ENCODE measurements at regions not wholly inside any gene's neighbourhood (a gene's known extent, or its start where the extent isn't known, plus 50 kb on each side); places are given as distances from the start of the nearest gene placed in this dataset.

DNA sequence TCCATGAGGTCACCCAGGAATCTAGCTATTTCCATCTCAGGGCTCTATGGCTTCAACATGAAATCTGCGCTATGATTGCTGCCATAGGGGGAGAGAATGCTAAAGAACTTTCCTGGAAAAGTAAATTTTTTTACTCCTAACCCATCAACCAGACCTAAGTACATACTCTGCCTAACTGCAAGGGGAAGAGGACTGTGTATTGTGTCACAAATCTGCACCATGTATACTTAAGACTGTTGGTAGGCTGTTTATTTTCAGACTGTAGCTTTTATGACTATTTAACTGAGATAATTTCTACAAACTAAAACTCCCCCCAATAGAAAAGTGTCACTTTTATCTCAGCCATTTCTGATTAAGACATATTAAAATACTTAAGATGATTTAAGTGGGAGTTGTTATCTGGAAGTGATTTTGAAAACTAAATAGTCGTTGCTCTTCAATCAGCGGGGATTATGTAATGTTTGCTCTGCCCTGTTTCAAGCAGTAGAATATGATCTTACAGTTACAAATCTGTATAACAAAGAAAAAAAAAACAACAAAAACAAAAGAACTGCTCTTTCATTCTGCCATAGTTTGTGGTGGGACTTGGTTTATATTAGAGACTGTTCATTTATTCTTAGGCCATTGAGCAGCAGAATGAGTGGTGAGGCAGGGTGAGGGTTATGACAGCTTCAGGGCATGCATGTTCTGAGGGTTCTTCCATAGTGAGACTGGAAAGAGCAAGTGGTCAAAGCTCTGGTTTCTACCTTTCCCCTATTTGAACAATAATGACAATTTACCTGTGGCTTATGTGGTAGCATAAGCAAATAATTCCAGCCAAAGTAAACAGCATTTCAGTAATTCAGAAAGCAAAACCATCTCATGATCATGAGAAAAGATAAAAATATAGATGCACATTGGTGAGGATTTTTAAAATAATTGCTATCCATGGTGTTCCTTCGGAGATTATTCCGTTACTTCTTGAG lies 126.3 kb upstream of the CEP162 start:
- Mint-ChIP-seq H3K36me3 (ENCODE audit: low read depth) (no peaks in the 10 kb centered on the region), H3K9me3 (no peaks in the 10 kb centered on the region), H3K4me1 (no peaks in the 10 kb centered on the region), H3K27ac (no peak overlapping the region), H3K4me3 (no peak overlapping the region), H3K27me3 (no peaks in the 10 kb centered on the region)
- ChIA-PET POLR2A (no interaction called here), CTCF (no interaction called here)
- no peak for DNase-seq

DNA sequence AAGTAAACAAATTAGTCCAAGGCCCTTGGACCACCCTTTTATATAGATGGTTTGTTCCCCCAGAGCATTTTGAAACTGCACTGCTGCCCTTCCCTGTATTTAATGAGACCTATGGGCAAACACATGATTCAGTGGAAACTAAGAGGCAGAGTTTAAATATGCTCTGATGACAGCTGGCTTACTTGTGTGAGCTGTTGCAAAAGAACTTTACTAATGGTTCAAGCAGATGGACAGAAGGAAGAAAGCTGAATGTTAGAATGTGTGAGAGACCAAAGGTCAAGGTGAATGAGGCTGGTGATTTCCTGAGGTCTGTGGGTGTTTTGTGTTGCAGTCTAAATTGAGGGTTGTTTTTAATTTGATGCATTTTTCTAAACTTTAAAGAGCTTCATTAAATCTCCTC lies 123.0 kb upstream of the CEP162 start:
- no peak for DNase-seq
- Mint-ChIP-seq H3K4me1 (no peaks in the 10 kb centered on the region), H3K4me3 (no peak overlapping the region), H3K27me3 (no peaks in the 10 kb centered on the region), H3K27ac (no peak overlapping the region), H3K9me3 (no peaks in the 10 kb centered on the region), H3K36me3 (ENCODE audit: low read depth) (no peaks in the 10 kb centered on the region)
- ChIA-PET POLR2A (no interaction called here), CTCF (no interaction called here)

DNA sequence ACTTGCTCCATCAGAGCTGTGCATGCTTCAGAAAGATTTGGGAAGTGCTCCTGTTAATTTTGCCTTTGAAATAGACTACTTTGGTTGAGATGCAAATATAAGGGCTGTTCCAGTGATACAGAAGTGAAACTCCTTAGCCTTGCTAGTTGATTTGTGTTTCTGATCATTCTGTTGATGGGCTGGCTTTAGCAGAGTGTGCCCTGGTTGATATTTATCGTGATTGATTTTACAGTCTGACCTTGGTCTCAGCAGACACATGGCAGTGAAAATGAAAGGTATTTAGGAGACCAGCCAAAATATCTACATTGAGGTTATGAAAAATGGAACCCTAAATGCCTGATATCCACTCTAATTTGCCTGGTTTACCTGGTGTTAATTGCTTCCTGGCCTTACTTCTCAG lies 122.1 kb upstream of the CEP162 start:
- POLR2A ChIA-PET: no interaction called here
- DNase-seq: no peak
- CTCF ChIA-PET: no interaction called here

DNA sequence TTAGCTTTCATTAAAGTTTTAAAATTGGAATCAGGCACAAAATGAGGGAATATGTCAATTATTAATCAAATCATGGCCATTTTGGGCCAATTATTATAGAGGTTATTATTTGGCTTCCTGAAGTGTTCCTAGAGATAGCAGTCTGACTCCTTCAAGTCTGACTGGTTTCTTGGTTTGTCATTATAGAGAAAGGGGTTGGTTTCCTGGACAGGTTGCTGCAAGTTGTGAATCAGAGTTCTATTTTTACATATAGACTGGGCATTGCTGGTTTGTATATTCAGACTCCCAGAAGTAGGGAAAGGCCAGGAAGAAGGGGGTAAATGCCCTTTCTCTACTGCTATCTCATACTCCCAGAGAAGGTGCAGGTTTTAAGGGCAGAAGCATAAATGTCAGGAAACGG lies 121.4 kb upstream of the CEP162 start:
- H3K27me3 Mint-ChIP-seq: no peaks in the 10 kb centered on the region
- no peaks in the 10 kb centered on the region for H3K36me3 Mint-ChIP-seq (ENCODE audit: low read depth)
- no peak for DNase-seq
- CTCF ChIA-PET: no interaction called here
- H3K27ac Mint-ChIP-seq: no peak overlapping the region
- H3K4me3 Mint-ChIP-seq: no peak overlapping the region
- H3K9me3 Mint-ChIP-seq: no peaks in the 10 kb centered on the region
- POLR2A ChIA-PET: no interaction called here
- no peaks in the 10 kb centered on the region for H3K4me1 Mint-ChIP-seq

More for the DNA sequence above, 122.1 kb upstream of the CEP162 start:
- H3K27ac Mint-ChIP-seq: no peak overlapping the region
- H3K9me3 Mint-ChIP-seq: no peaks in the 10 kb centered on the region
- no peak overlapping the region for H3K4me3 Mint-ChIP-seq
- H3K4me1 Mint-ChIP-seq: no peaks in the 10 kb centered on the region
- no peaks in the 10 kb centered on the region for H3K36me3 Mint-ChIP-seq (ENCODE audit: low read depth)
- H3K27me3 Mint-ChIP-seq: no peaks in the 10 kb centered on the region

DNA sequence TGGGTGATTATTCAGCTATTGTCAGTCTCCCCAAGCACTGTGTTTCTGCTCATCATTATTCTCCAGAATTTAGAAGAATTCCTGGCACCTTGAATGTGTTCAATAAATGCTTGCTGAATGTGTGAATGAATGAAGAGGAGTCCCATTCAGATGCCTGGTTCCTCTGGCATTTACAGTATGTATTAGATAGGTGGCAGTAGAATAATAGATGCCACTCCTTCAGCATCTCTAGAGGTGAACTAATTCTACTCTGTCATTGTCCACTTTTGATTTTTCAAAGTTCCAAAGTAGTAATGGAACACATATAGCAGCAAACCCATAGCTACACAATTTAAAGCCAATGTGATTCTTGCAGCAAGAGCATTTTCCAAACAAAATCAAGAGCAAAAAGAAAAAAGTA lies 118.9 kb upstream of the CEP162 start:
- Mint-ChIP-seq H3K4me1 (no peaks in the 10 kb centered on the region), H3K4me3 (no peak overlapping the region), H3K9me3 (no peaks in the 10 kb centered on the region), H3K27ac (no peak overlapping the region), H3K36me3 (ENCODE audit: low read depth) (no peaks in the 10 kb centered on the region), H3K27me3 (no peaks in the 10 kb centered on the region)
- DNase-seq: no peak
- POLR2A ChIA-PET: no interaction called here
- CTCF ChIA-PET: no interaction called here

DNA sequence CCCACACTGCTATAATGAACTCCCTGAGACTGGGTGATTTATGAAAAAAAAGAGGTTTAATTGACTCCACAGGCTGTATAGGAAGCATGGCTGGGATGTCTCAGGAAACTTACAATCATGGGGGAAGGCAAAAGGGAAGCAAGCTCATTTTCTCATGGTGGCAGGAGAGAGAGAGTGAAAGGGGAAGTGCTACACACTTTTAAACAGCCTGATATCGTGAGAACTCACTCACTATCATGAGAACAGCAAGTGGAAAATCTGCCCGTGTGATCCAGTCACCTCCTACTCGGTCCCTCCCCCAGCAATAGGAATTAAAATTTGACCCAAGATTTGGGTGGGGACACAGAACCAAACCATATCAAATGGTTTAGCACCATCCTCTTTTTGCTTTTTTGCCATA lies 116.6 kb upstream of the CEP162 start:
- no peak overlapping the region for H3K4me3 Mint-ChIP-seq
- no peaks in the 10 kb centered on the region for H3K36me3 Mint-ChIP-seq (ENCODE audit: low read depth)
- ChIA-PET CTCF (no interaction called here), POLR2A (no interaction called here)
- no peak overlapping the region for H3K27ac Mint-ChIP-seq
- peaks cover 2% of the 10 kb centered on the region for H3K9me3 Mint-ChIP-seq
- H3K27me3 Mint-ChIP-seq: no peaks in the 10 kb centered on the region
- no peak for DNase-seq
- H3K4me1 Mint-ChIP-seq: no peaks in the 10 kb centered on the region

DNA sequence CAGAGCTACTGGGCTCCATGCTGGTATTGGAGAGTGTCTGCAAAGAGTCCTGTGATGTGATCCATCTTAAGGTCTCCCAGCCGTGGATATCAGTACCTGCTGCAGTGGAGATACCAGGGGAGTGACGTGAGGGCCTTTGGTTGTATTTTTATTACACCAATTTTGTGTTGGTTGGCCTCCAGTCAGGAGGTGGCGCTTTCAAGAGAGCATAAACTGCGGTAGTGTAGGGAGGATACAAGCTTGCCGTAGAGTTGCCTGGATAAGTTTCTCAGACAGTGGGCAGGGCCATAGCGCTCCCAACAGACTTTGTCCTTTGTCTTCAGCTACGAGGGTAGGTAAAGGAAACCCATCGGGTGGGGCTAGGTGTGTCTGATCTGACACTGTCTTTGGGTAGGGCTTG lies 113.0 kb upstream of the CEP162 start:
- no peaks in the 10 kb centered on the region for H3K36me3 Mint-ChIP-seq (ENCODE audit: low read depth)
- H3K9me3 Mint-ChIP-seq: peaks cover 2% of the 10 kb centered on the region
- no peaks in the 10 kb centered on the region for H3K4me1 Mint-ChIP-seq
- H3K27me3 Mint-ChIP-seq: no peaks in the 10 kb centered on the region
- DNase-seq: no peak
- CTCF ChIA-PET: no interaction called here
- no peak overlapping the region for H3K27ac Mint-ChIP-seq
- H3K4me3 Mint-ChIP-seq: no peak overlapping the region
- POLR2A ChIA-PET: no interaction called here

DNA sequence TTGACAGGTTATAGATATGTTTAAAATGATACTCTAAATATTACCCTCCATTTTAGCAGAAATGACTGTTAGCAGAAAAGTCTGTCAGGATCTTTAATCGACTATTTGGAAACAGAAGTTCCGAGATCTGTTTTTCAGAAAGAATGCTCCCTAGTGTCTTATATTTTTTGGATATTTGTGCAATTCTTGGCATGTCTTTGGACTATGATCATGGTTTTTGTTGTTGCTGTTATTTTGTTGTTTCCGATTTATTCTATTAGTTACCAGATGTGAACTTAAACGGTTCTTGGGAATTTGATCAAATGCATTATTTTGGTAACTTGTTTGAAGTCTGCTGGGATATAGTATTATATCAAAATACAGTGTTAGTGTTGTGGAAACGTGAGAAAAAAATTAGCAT lies 106.4 kb upstream of the CEP162 start:
- no peak overlapping the region for H3K4me3 Mint-ChIP-seq
- H3K27ac Mint-ChIP-seq: no peak overlapping the region
- H3K27me3 Mint-ChIP-seq: no peaks in the 10 kb centered on the region
- H3K36me3 Mint-ChIP-seq (ENCODE audit: low read depth): no peaks in the 10 kb centered on the region
- no peak for DNase-seq
- ChIA-PET POLR2A (no interaction called here), CTCF (no interaction called here)
- no peaks in the 10 kb centered on the region for H3K9me3 Mint-ChIP-seq
- no peaks in the 10 kb centered on the region for H3K4me1 Mint-ChIP-seq

DNA sequence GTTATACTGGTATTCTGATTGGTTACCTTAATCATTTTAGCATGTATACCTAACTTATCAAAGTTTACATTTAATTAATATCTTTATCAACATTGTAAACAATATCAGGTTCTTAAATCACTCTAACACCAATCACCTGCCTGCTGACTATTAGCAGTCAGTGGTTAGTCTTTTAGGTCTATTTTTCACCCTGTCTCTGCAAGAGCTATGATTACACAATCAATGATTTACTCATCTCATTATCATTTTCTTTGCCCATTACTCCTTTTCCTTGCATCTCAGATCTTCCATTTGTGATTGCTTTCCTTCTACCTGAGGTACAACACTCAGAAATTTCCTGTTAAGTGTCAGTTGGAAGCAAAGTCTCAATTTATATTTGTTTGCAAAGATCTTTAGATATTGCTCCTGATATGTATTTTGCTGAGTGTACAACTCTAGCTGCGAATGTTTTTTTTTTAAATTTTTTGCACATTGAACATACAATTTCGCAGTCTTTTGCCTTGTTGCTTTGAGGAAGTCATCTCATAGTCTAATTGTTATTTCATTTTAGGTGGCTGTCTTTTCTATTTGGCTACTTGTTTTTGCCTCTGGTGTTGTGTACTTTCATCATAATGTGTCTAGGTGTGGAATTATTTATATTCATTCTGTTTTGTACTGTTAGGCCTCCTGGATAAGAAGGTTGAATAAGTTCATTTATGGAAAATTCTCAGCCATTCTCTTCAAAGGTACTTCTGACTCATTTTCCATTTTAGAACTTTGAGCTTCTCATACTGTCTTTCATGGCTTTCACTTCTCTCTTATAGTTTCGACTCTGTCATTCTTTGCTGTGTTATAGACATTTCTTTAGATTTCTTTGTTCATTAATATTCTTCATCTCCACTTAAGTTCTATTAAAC lies 104.9 kb upstream of the CEP162 start:
- Mint-ChIP-seq H3K4me3 (no peak overlapping the region), H3K27me3 (no peaks in the 10 kb centered on the region), H3K36me3 (ENCODE audit: low read depth) (no peaks in the 10 kb centered on the region), H3K27ac (no peak overlapping the region), H3K9me3 (no peaks in the 10 kb centered on the region), H3K4me1 (no peaks in the 10 kb centered on the region)
- CTCF ChIA-PET: no interaction called here
- POLR2A ChIA-PET: no interaction called here
- no peak for DNase-seq

DNA sequence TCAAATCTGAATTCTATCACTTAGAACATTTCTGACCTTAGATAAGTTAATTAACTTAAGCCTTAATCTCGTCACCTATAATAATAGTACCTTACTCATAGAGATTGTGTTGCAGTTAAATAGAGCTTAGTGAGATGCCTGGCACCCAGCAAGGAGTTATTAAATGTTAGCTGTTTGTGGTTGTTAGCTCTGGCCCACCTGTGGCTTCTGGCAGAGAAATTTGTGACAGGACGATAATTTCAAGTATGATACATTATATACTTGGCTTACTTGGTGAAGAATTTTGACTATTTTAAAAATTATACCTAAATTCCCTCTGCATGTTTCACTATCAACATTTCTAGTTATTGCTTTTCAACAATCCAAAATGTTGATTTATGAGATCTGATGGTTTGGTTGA lies 102.9 kb upstream of the CEP162 start:
- H3K9me3 Mint-ChIP-seq: no peaks in the 10 kb centered on the region

DNA sequence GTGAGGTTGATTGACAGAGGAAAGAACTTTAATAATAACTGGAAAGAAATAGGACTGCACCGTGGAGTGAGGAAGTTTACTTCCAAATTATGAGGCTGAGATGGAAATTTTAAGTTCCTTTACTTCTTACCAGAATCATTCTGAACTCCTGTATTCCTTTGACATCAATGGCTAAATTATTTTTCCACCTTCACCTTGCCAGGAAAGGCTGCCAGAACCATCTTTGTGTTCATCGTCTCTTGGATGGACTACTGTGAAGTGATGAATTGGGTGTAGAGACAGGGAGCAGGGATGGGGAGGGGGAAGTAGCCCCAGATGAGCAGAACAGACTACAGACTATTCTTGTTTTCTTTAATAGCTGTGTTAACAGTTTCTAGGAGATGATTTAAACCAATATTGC lies 102.1 kb upstream of the CEP162 start:
- Mint-ChIP-seq H3K27ac (no peak overlapping the region), H3K9me3 (no peaks in the 10 kb centered on the region), H3K4me3 (no peak overlapping the region), H3K36me3 (ENCODE audit: low read depth) (no peaks in the 10 kb centered on the region), H3K27me3 (no peaks in the 10 kb centered on the region), H3K4me1 (no peaks in the 10 kb centered on the region)
- CTCF ChIA-PET: no interaction called here
- POLR2A ChIA-PET: no interaction called here
- DNase-seq: no peak

More for the DNA sequence above, 102.9 kb upstream of the CEP162 start:
- Mint-ChIP-seq H3K36me3 (ENCODE audit: low read depth) (no peaks in the 10 kb centered on the region), H3K4me1 (no peaks in the 10 kb centered on the region), H3K27ac (no peak overlapping the region), H3K27me3 (no peaks in the 10 kb centered on the region), H3K4me3 (no peak overlapping the region)
- ChIA-PET POLR2A (no interaction called here), CTCF (no interaction called here)
- no peak for DNase-seq

DNA sequence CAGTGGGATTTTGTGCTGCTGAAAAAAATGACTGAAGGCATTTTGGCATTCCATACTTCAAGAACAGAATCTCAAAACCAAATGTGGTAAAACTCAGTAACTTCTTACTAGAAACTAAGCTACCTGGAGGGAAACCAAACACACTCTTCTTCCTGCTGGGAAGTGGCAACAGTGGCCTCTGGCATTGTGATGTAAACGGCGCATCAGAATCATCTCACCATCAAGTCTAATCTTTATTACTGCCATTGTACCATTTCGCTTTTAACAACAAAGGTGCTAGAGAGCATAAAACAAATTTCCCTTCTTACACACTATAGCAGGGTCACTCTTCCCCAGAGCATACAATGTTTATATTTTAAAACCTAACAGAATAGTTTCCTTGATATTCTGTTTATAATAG lies 101.6 kb upstream of the CEP162 start:
- no peaks in the 10 kb centered on the region for H3K4me1 Mint-ChIP-seq
- no peaks in the 10 kb centered on the region for H3K36me3 Mint-ChIP-seq (ENCODE audit: low read depth)
- no peak for DNase-seq
- H3K27ac Mint-ChIP-seq: no peak overlapping the region
- CTCF ChIA-PET: no interaction called here
- no peak overlapping the region for H3K4me3 Mint-ChIP-seq
- H3K27me3 Mint-ChIP-seq: no peaks in the 10 kb centered on the region
- no peaks in the 10 kb centered on the region for H3K9me3 Mint-ChIP-seq
- POLR2A ChIA-PET: no interaction called here

DNA sequence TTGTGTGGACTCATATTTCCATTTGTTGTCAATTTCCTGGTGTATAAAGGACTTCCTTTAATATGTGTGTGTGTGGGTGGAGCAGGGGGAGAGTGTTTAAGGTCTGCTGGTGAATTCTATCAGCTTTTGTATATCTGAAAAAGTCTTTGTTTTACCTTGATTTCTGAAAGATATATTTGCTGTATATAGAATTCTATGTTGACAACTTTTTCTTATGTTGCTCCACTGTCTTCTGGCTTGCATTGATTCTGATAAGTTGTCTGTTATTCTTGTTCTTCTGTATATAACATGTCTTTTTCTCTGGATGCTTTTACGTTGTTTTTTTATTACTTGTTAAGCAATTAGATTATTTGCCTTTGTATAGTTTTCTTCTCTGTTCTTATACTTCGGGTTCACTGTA lies 90.0 kb upstream of the CEP162 start:
- Mint-ChIP-seq H3K27ac (no peak overlapping the region), H3K4me3 (no peak overlapping the region), H3K27me3 (no peaks in the 10 kb centered on the region), H3K4me1 (no peaks in the 10 kb centered on the region), H3K36me3 (ENCODE audit: low read depth) (no peaks in the 10 kb centered on the region), H3K9me3 (no peaks in the 10 kb centered on the region)
- DNase-seq: no peak
- ChIA-PET POLR2A (no interaction called here), CTCF (no interaction called here)
